GM12878 (cell line): ENCODE measurements at regions not wholly inside any gene's neighbourhood (a gene's known extent, or its start where the extent isn't known, plus 50 kb on each side); places are given as distances from the start of the nearest gene placed in this dataset.

ENCODE experiments used
- ATAC-seq: fragments of 200-7000 bp; cut with Tn5 transposase; 3 replicates; pipeline ENCODE4 v1.9.1; 2020; ENCODE audit warnings: mild to moderate bottlenecking, moderate library complexity
- BruUV-seq: library from RNA; stranded (reverse); fragments of 400-500 nt; replicated peaks from 2 replicates; lab custom pipeline; 2021; lab: Mats Ljungman, UMichigan
- CTCF ChIA-PET: fragments of 300-600 bp; sonication (Branson Sonifier 250); formaldehyde crosslinking; extraction: SDS; loops from one replicate; lab custom pipeline; 2021; ENCODE audit warnings: inconsistent platforms; lab: Yijun Ruan, JAX
- POLR2A ChIA-PET: fragments of 350-600 bp; formaldehyde crosslinking; extraction: SDS; loops from one replicate; lab custom pipeline; 2021; ENCODE audit warnings: inconsistent platforms; lab: Charles Lee
- RAD21 ChIA-PET: fragments of 300-600 bp; sonication (Branson Sonifier 250); formaldehyde crosslinking; loops from one replicate; lab custom pipeline; 2023; ENCODE audit warnings: antibody characterized with exemption; ENCODE audit not compliant: unreplicated experiment; lab: Charles Lee
- SMC1A ChIA-PET: fragments of 300-600 bp; sonication (Branson Sonifier 250); formaldehyde crosslinking; loops from one replicate; lab custom pipeline; 2023; ENCODE audit not compliant: unreplicated experiment, uncharacterized antibody; lab: Charles Lee
- DNase-seq: peaks from one replicate; pipeline ENCODE4 v3.0.0-alpha.2; 2011; ENCODE audit warnings: low read depth, low spot score
- FAIRE-seq: peaks from 3 replicates; lab custom pipeline; 2011; peaks lifted over from hg19 to GRCh38; lab: Jason Lieb, UNC
- H2AFZ ChIP-seq: 2 replicates; pipeline ENCODE4 v1.6.0; 2011; ENCODE audit warnings: low read depth, low read length, control low read depth; ENCODE audit not compliant: control insufficient read depth
- H3K27ac ChIP-seq: 2 replicates; pipeline ENCODE4 v1.5.1; 2011; ENCODE audit warnings: control low read depth; ENCODE audit not compliant: control insufficient read depth, insufficient read depth
- H3K27me3 ChIP-seq, 2 experiments: replicated peaks in 1 of 2; 2 replicates each; pipeline versions ENCODE4 v1.6.0 to v1.6.1; 2011; ENCODE audit warnings: low read length in 1 of 2; ENCODE audit not compliant: control insufficient read depth in 2 of 2, insufficient read depth in 2 of 2
- H3K36me3 ChIP-seq, 2 experiments: 2 replicates each; pipeline ENCODE4 v1.5.1; 2011; ENCODE audit warnings: low read length in 1 of 2; ENCODE audit not compliant: control insufficient read depth in 2 of 2, insufficient read depth in 2 of 2
- H3K4me1 ChIP-seq: 2 replicates; pipeline ENCODE4 v1.6.1; 2011; ENCODE audit warnings: mild to moderate bottlenecking, low read length, moderate library complexity, mixed read lengths; ENCODE audit not compliant: control insufficient read depth, insufficient read depth
- H3K4me2 ChIP-seq: 2 replicates; pipeline ENCODE4 v1.6.0; 2011; ENCODE audit warnings: control low read depth; ENCODE audit not compliant: control insufficient read depth, insufficient read depth
- H3K4me3 ChIP-seq: fragments of 200-600 bp; sonication (generic); 2 replicates; pipeline ENCODE4 v1.5.1; 2016
- H3K79me2 ChIP-seq: 2 replicates; pipeline ENCODE4 v1.6.0; 2011; ENCODE audit warnings: low read length; ENCODE audit not compliant: control insufficient read depth, insufficient read depth
- H3K9ac ChIP-seq: 2 replicates; pipeline ENCODE4 v1.8.0; 2011; ENCODE audit warnings: low read length, control low read depth, mixed read lengths; ENCODE audit not compliant: control insufficient read depth, insufficient read depth
- H3K9me3 ChIP-seq: replicated peaks from 3 replicates; pipeline ENCODE4 v1.5.1; 2011; ENCODE audit warnings: mild to moderate bottlenecking, low read length; ENCODE audit not compliant: control insufficient read depth, insufficient read depth
- H4K20me1 ChIP-seq: 2 replicates; pipeline ENCODE4 v1.6.0; 2011; ENCODE audit not compliant: control insufficient read depth, insufficient read depth
- MEF2B ChIP-seq: fragments of 450-650 bp; IDR thresholded peaks from 2 replicates; pipeline ENCODE4 v1.6.1; 2018; ENCODE audit warnings: mild to moderate bottlenecking, moderate library complexity; ENCODE audit not compliant: partially characterized antibody, poor library complexity, severe bottlenecking
- SIX5 ChIP-seq: IDR thresholded peaks from 2 replicates; pipeline ENCODE4 v1.6.1; 2011; ENCODE audit warnings: mild to moderate bottlenecking, low read depth, low read length, moderate library complexity; ENCODE audit not compliant: severe bottlenecking
- SMAD1 ChIP-seq: fragments of 450-650 bp; IDR thresholded peaks from 2 replicates; pipeline ENCODE4 v1.6.1; 2018; ENCODE audit warnings: mild to moderate bottlenecking, low read depth; ENCODE audit not compliant: partially characterized antibody
- TCF12 ChIP-seq: IDR thresholded peaks from 2 replicates; pipeline ENCODE4 v1.6.1; 2011; ENCODE audit warnings: low read depth, mild to moderate bottlenecking, low read length
- WGBS: methylation state at CpG from one replicate; pipeline ENCODE4 v1.1.6; 2016; ENCODE audit warnings: low lambda C conversion rate; ENCODE audit not compliant: insufficient replicate concordance, insufficient coverage; ENCODE audit errors: missing lambda C conversion rate; 5-methylcytosine and 5-hydroxymethylcytosine counted together
- in situ Hi-C: fragments of 300-500 bp; cut with MboI; formaldehyde crosslinking; loops from 9 replicates; pipeline ENCODE4 v1.14.3; 2018; ENCODE audit warnings: mixed read lengths
- intact Hi-C: fragments of 100-400 bp; cut with micrococcal nuclease; formaldehyde crosslinking; loops from one replicate; pipeline ENCODE4 v1.14.2; 2022; ENCODE audit not compliant: unreplicated experiment
- TF ChIP-seq, protein P1 (sequence below): IDR thresholded peaks from 2 replicates; pipeline ENCODE4 v1.6.1; 2012; ENCODE audit warnings: improper control_type of control experiment, low read depth, low read length; ENCODE audit not compliant: insufficient replicate concordance
- TF ChIP-seq, protein P2 (sequence below): fragments of 450-650 bp; IDR thresholded peaks from 2 replicates; pipeline ENCODE4 v1.6.1; 2017; ENCODE audit warnings: borderline replicate concordance

DNA sequence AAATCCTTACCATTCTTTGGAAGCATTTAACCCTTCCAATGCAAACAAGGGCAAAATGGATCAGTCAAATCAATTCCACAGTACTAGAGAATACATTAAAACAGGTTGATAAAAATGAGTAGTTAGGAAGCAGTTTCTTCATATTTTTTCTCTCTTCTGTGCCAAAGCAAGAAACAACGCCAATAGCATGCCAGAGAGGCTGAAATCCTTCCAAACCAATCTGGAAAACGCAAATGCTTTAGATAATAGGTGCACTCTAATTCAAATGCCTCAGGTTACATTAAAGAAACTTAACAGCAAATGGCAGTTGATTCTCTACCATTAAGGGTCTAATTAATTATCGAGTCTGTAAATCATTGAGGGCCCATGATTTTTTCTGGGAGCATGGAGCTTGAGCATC, 755.2 kb downstream of the C6orf118 start:
- DNase-seq = no peak
- BruUV-seq = no TSS peak
- Histone ChIP-seq H3K27ac (no peak overlapping the region), H3K4me3 (no peak overlapping the region), H3K36me3 (no peaks in the 10 kb centered on the region), H4K20me1 (no peaks in the 10 kb centered on the region), H3K79me2 (no peaks in the 10 kb centered on the region), H3K9ac (no peak overlapping the region), H3K4me2 (no peak overlapping the region), H3K4me1 (no peaks in the 10 kb centered on the region), H3K27me3 (no peaks in the 10 kb centered on the region), H3K9me3 (no peaks in the 10 kb centered on the region), H2AFZ (no peak overlapping the region)
- intact Hi-C loops (no loop called here), in situ Hi-C loops (no loop called here)
- ChIA-PET RAD21 (no interaction called here), CTCF (no interaction called here), SMC1A (no interaction called here), POLR2A (interaction anchor here (0.6 kb wide), 1 partner anchor 187 kb away, joined by 3 read pairs; no protein-coding TSS in a partner anchor)
- no peak for ATAC-seq
- no peak for FAIRE-seq
- TF ChIP-seq SIX5 (no peak), SMAD1 (no peak), MEF2B (no peak), TCF12 (no peak)
- TF ChIP-seq, protein P1, sequence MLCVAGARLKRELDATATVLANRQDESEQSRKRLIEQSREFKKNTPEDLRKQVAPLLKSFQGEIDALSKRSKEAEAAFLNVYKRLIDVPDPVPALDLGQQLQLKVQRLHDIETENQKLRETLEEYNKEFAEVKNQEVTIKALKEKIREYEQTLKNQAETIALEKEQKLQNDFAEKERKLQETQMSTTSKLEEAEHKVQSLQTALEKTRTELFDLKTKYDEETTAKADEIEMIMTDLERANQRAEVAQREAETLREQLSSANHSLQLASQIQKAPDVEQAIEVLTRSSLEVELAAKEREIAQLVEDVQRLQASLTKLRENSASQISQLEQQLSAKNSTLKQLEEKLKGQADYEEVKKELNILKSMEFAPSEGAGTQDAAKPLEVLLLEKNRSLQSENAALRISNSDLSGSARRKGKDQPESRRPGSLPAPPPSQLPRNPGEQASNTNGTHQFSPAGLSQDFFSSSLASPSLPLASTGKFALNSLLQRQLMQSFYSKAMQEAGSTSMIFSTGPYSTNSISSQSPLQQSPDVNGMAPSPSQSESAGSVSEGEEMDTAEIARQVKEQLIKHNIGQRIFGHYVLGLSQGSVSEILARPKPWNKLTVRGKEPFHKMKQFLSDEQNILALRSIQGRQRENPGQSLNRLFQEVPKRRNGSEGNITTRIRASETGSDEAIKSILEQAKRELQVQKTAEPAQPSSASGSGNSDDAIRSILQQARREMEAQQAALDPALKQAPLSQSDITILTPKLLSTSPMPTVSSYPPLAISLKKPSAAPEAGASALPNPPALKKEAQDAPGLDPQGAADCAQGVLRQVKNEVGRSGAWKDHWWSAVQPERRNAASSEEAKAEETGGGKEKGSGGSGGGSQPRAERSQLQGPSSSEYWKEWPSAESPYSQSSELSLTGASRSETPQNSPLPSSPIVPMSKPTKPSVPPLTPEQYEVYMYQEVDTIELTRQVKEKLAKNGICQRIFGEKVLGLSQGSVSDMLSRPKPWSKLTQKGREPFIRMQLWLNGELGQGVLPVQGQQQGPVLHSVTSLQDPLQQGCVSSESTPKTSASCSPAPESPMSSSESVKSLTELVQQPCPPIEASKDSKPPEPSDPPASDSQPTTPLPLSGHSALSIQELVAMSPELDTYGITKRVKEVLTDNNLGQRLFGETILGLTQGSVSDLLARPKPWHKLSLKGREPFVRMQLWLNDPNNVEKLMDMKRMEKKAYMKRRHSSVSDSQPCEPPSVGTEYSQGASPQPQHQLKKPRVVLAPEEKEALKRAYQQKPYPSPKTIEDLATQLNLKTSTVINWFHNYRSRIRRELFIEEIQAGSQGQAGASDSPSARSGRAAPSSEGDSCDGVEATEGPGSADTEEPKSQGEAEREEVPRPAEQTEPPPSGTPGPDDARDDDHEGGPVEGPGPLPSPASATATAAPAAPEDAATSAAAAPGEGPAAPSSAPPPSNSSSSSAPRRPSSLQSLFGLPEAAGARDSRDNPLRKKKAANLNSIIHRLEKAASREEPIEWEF = no peak
- TF ChIP-seq, protein P2, sequence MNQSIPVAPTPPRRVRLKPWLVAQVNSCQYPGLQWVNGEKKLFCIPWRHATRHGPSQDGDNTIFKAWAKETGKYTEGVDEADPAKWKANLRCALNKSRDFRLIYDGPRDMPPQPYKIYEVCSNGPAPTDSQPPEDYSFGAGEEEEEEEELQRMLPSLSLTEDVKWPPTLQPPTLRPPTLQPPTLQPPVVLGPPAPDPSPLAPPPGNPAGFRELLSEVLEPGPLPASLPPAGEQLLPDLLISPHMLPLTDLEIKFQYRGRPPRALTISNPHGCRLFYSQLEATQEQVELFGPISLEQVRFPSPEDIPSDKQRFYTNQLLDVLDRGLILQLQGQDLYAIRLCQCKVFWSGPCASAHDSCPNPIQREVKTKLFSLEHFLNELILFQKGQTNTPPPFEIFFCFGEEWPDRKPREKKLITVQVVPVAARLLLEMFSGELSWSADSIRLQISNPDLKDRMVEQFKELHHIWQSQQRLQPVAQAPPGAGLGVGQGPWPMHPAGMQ = no peak
- WGBS = 6% methylated on average over 3 of the region's 3 CpGs
